ENCODE measurements at regions not wholly inside any gene's neighbourhood (a gene's known extent, or its start where the extent isn't known, plus 50 kb on each side); places are given as distances from the start of the nearest gene placed in this dataset.

- TF ChIP-seq CTCF (IDR thresholded peaks at IDR 0.05): no peak
- TF ChIP-seq POLR2AphosphoS5 (IDR thresholded peaks at IDR 0.05): no peak
These were observed 135.0 kb upstream of the AFDN start for GRCh38 chr6:167691533-167692312.
